Liver (tissue), 3 donors: ENCODE measurements at regions not wholly inside any gene's neighbourhood (a gene's known extent, or its start where the extent isn't known, plus 50 kb on each side); places are given as distances from the start of the nearest gene placed in this dataset.

Experiments used
- GABPA ChIP-seq, 2 donors: IDR thresholded peaks in 1 of 2; conservative IDR thresholded peaks in 1 of 2; 2 replicates each; pipeline ENCODE4 v1.6.1; 2016; ENCODE audit warnings: antibody characterized with exemption in 2 of 2, mild to moderate bottlenecking in 1 of 2, moderate library complexity in 1 of 2
- RXRA ChIP-seq, 2 donors: IDR thresholded peaks; 2 replicates each; pipeline ENCODE4 v1.6.1; 2017 to 2018; ENCODE audit warnings: antibody characterized with exemption in 2 of 2, mild to moderate bottlenecking in 1 of 2
- TAF1 ChIP-seq: conservative IDR thresholded peaks from 2 replicates; pipeline ENCODE4 v1.6.1; 2016; ENCODE audit warnings: antibody characterized with exemption, mild to moderate bottlenecking
- YY1 ChIP-seq: IDR thresholded peaks from 2 replicates; pipeline ENCODE4 v1.6.1; 2016; ENCODE audit warnings: antibody characterized with exemption, mild to moderate bottlenecking
- TF ChIP-seq, protein P1 (sequence below): fragments of 150-350 bp; IDR thresholded peaks from 2 replicates; pipeline ENCODE4 v1.5.1; 2017; ENCODE audit warnings: improper control_type of control experiment, low read depth, low read length; ENCODE audit not compliant: missing input control
- TF ChIP-seq, protein P2 (sequence below): IDR thresholded peaks from 2 replicates; pipeline ENCODE4 v1.6.1; 2016; ENCODE audit warnings: antibody characterized with exemption, mild to moderate bottlenecking
- TF ChIP-seq, protein P3 (sequence below): IDR thresholded peaks from 2 replicates; pipeline ENCODE4 v1.6.1; 2016; ENCODE audit warnings: antibody characterized with exemption
- donor health status: healthy.
- donor health status: healthy.

DNA sequence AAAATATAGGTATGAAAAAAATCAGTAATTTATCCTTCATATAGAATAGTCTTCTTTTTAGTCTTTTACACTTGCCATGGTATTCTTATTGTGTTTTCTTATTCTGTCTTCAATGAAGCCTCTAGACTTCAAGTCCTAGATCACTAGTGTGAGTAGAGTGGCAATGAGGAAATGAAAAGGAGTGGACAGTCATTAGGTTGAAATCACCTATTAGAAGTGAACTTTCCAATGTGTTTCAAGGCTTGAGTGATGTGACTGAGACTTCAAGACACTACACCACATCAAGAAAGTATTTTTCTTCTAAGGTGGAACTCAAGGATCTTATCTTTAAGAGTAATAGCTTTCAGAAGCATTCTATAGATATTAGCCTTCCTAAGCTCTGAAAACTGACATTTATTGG is 357.8 kb upstream of the MBL2 start:
- TF ChIP-seq TAF1: no peak
- TF ChIP-seq, protein P1, sequence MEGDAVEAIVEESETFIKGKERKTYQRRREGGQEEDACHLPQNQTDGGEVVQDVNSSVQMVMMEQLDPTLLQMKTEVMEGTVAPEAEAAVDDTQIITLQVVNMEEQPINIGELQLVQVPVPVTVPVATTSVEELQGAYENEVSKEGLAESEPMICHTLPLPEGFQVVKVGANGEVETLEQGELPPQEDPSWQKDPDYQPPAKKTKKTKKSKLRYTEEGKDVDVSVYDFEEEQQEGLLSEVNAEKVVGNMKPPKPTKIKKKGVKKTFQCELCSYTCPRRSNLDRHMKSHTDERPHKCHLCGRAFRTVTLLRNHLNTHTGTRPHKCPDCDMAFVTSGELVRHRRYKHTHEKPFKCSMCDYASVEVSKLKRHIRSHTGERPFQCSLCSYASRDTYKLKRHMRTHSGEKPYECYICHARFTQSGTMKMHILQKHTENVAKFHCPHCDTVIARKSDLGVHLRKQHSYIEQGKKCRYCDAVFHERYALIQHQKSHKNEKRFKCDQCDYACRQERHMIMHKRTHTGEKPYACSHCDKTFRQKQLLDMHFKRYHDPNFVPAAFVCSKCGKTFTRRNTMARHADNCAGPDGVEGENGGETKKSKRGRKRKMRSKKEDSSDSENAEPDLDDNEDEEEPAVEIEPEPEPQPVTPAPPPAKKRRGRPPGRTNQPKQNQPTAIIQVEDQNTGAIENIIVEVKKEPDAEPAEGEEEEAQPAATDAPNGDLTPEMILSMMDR: no peak
- TF ChIP-seq RXRA (IDR thresholded peaks at IDR 0.05): no peak
- TF ChIP-seq YY1: no peak
- TF ChIP-seq GABPA (IDR thresholded peaks at IDR 0.05 in 1 of 2, conservative IDR thresholded peaks at IDR 0.05 in 1 of 2): no peak
- TF ChIP-seq, protein P2, sequence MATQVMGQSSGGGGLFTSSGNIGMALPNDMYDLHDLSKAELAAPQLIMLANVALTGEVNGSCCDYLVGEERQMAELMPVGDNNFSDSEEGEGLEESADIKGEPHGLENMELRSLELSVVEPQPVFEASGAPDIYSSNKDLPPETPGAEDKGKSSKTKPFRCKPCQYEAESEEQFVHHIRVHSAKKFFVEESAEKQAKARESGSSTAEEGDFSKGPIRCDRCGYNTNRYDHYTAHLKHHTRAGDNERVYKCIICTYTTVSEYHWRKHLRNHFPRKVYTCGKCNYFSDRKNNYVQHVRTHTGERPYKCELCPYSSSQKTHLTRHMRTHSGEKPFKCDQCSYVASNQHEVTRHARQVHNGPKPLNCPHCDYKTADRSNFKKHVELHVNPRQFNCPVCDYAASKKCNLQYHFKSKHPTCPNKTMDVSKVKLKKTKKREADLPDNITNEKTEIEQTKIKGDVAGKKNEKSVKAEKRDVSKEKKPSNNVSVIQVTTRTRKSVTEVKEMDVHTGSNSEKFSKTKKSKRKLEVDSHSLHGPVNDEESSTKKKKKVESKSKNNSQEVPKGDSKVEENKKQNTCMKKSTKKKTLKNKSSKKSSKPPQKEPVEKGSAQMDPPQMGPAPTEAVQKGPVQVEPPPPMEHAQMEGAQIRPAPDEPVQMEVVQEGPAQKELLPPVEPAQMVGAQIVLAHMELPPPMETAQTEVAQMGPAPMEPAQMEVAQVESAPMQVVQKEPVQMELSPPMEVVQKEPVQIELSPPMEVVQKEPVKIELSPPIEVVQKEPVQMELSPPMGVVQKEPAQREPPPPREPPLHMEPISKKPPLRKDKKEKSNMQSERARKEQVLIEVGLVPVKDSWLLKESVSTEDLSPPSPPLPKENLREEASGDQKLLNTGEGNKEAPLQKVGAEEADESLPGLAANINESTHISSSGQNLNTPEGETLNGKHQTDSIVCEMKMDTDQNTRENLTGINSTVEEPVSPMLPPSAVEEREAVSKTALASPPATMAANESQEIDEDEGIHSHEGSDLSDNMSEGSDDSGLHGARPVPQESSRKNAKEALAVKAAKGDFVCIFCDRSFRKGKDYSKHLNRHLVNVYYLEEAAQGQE: no peak
- TF ChIP-seq, protein P3, sequence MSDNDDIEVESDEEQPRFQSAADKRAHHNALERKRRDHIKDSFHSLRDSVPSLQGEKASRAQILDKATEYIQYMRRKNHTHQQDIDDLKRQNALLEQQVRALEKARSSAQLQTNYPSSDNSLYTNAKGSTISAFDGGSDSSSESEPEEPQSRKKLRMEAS: no peak
